Inflammatory macrophage treated with lipopolysaccharide for 4 hours (primary cell): ENCODE measurements at regions not wholly inside any gene's neighbourhood (a gene's known extent, or its start where the extent isn't known, plus 50 kb on each side); places are given as distances from the start of the nearest gene placed in this dataset.

Source experiments
- DNase-seq: peaks from one replicate; pipeline ENCODE4 v3.0.0-alpha.2; 2020

DNA sequence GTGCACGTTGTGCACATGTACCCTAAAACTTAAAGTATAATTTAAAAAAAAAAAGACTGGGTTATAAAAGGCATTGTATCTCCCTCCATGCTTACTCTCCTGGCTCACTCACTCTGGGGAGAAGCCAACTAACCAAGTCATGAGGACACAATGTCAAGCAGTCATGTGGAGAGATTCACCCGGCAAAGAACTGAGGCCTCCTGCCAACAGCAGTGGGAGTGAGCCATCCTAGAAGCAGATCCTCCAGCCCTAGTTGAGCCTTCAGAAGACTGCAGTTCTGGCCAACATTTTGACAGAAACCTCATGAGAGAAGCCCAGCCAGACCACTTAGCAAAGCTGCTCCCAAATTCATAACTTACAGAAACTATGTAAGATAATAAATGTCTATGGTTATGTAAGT is 521.7 kb upstream of the FZD8 start:
- DNase-seq, result no peak

DNA sequence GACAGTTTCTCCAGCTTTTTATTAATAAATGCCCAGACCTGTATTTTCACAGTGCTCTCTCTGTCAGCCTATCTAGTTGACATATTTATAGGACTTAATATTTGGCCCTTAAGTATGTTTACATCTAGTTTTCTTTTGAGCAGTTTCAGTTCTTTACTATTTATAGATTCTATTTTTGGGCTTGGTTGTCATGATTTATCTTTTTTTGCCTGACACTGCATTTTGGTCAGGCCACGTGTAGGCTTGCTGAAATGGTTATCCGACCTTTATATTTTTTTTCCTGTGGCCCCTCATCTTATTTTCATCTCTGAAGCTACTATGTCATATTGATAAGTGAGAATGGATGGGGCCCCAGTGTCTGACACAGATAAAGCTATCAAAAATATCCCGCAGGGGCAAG is 515.4 kb upstream of the FZD8 start:
- no peak for DNase-seq

DNA sequence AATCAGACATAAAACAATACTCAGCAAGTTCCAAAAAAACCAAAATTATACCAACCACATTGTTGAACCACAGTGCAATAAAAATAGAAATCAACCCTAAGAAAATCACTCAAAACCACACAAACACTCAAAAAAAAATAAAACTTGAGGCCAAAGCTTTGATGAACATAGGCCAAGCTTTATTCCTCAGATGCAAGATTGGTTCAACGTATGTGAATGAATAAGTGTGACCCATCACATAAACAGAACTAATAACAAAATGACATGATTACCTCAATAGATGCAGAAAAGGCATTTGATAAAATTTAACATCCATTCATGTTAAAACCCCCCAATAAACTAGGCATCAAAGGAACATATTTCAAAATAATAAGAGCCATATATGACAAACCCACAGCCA is 506.1 kb upstream of the FZD8 start:
- no peak for DNase-seq

DNA sequence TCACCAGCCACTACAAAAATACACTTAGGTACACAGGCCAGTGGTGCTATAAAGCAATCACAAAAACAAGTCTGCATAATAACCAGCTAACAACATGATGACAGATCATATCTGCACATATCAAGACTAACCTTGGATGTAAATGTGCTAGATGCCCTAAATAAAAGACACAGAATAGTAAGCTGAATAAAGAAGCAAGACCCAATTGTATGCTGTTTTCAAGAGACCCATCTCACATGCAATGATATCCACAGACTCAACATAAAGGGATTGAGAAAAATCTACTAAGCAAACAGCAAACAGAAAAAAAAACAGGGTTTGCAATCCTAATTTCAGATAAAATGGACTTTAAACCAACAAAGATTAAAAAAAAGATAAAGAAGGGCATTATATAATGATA is 505.4 kb upstream of the FZD8 start:
- DNase-seq, result no peak

DNA sequence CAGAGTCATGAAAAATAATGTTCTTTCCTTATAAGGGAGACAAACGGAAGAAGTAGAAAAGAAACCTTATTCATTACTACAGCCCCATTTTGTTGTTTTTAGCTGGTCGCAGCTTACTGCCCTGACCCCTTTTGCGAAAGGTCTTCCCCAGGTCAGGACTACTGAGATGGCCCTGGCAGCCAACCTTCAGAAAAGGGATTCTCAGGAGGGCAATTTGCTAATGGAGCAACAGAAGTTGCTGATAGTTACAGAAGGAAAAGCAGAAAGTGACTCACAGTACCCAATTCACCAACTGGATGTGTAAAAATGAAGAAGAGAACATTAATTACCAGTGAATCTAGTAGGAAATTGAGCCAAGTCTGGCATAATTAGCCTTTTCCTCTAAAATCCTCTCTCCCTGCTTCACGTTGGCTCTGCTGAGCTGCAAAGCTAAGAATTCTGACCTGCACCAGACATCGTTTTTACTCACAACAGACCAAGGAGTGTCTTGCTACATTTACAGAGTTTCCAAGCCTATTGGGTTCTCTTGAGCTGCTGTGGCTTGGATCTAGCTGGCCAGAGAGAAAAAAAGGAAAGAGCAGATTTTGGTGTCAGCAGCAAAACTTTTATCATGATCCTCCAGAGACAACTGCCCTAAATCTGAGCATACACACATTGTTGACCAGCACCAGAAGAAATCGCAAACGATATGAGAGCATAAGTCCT is 499.9 kb upstream of the FZD8 start:
- DNase-seq, result no peak

DNA sequence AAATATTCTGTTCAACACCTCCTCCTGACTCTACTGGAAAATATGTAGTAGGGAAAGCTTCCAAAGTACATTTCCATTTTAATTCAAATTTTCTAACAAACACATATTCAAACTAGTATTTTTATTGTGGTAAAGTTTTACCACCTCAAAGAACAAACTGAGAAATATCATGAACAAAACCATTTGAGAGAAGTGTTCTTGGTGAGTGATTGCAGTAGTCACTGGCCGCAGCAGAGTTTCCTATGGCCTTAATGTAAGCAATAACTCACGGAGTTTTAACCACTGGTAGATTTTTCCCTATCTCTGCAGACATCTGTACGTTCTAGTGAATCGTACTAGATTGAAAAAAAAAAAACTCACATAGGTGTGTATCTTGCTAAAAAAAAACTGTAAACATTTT is 487.0 kb upstream of the FZD8 start:
- no peak for DNase-seq

DNA sequence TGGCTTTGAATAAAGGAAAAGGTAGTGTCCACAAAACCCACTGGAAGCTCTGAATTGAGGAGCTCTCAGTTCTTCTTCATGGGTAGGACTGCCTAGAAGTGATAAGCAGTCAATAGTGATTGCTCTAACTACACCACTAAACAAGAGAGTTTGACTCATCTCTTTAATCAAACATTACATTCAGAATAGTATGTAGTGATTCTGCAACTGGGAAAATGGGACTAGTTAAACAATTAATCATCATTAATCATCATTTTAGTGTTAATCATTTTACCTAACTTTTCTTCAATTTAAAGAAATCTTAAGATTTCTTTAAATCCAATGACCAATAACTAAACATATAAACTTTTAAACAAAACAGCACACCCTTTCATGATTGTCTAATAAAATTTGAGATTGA is 484.0 kb upstream of the FZD8 start:
- DNase-seq, result no peak

DNA sequence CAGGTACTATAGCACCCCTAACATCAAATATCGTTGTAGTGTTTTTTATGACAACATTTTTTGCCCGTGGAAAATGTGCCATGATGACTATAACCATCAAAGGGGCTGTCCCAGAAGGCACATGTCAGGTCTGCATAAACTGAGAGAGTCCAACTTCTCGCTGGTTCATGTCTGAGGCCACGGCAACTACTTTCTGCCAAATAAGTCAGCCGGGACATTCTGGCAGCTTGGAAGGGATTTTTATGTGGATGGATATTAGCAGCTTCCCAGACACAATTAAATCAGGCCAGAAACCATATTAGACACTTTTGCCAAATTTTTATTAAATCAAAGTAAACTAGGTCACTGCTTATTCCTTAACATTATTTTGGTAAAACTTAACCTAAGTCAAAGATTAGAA is 477.4 kb upstream of the FZD8 start:
- no peak for DNase-seq

DNA sequence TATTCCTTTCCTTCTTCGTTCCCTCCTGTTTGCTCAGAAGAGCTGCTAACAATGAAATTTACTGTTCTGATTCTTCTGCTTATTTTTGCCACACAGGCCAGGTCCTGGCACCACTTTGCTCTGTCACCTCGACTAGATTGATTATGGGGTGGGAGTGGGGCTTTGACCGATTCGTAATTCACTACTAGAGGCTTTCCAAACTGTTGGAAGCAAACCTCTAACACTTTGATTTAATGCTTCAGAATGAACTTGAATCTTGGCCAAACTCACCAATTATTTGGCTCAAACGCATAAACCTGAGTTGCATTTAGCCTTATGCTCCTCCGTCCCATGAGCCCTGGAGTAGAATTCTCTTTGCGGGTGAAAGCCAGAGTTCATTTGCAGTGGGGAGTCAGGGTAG is 476.2 kb upstream of the FZD8 start:
- no peak for DNase-seq

DNA sequence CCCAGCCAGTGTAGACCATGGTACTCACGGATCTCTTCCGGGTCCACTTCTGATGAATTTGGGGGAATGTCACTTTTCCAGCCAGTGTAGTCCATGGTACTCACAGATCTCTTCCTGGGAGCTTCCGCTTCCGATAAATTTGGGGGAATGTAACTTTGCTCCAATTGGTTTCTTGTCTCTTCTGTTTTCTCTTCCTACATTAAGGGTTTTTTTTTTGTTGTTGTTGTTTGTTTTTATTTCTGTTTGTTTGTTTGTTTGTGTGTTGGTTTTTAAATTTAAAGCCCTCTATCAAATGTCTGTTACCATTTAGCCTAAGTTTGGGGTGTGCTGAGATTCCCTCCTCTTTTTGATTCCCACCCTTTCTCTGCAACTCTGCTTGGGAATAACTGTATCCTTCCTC is 475.8 kb upstream of the FZD8 start:
- DNase-seq, result no peak

DNA sequence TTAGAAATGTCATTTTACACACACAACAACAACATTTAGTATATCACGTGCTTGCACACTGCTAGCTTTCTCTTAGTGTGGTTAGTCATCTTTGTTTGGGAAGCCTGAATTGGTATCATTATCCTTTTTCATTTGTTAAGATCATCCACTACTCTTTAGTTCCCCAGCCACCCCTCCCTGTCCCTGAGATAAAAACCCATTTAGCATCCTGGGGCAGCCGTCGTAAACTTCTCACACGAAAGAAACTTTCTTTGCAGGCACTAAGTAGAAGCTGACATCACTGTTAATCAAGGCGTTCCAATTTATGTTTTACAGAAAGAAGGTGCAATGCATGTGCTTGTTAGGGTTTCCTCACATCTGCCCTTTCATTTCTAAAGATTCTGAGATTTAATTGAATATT is 475.1 kb upstream of the FZD8 start:
- DNase-seq, result no peak

DNA sequence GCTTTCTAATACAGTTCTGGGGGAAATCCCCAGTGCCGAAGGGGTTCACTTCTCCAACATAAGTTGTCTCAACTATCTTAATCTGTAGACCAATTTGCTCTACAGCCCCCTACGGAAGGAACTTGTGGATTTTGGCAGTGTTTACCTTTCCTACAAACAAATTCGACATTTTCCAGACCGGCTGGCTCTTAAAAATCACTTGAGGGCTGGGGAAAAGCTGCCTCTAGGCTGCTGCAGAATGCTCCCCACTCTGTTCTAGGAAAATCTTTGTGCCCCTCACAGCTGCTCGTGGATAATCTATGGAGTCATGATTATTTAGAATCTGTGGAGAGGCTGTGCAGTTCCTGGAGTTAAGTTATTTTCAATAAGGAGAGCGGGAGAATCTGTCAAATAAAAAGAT is 474.6 kb upstream of the FZD8 start:
- no peak for DNase-seq

DNA sequence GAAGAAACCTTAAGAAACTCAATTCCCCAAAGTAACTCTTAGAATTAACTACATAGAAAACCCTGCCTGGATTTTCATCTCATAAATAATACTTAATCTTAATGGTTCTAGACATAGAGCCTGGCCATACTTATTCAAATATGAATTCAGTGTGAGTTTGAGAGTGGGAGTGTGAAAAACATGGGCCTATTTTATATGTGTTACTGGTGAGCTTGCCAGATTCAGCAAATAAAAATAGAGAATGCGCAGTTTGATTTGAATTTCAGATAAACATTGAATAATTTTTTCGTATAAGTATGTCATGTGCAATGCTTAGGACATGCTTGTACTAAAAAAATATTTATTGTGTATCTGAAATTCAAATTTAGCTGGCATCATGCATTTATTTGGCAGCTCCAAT is 473.9 kb upstream of the FZD8 start:
- no peak for DNase-seq

DNA sequence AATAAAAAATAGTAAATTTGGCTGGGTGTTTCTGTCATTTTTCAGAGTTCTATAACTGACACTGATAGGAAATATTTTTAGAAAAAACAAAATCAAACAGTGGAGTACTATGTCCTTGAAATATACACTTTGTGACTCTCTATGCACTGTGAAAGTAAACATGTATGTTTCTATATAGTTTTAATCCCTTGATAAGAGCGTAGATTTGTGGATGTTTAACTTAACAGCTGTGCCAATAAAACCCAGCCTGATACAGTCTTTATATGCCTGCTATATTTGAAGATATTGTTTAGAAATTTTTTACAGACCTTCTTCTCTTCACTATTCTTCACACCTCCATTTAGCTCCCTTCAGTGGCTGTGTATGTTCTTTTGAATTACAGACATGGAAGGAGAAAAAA is 473.3 kb upstream of the FZD8 start:
- DNase-seq, result no peak

DNA sequence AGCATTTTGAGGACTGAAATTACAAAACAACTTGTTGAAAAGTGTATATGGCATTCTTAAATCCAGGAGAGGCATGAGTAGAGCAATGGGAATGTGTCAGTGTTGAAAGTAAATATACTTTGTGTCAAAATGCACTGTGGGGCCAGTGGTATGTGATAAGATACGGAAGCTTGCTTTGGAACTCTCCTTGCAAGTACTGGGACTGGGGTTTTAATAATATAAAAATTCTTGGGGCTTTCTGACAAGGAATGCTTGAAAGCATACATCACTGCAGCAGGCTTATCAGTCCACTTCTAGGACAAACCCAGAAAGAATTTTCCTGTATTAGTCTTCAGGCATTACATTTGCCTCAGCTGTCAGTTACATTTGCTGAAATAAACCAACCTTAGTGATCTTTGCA is 472.8 kb upstream of the FZD8 start:
- DNase-seq, result no peak

DNA sequence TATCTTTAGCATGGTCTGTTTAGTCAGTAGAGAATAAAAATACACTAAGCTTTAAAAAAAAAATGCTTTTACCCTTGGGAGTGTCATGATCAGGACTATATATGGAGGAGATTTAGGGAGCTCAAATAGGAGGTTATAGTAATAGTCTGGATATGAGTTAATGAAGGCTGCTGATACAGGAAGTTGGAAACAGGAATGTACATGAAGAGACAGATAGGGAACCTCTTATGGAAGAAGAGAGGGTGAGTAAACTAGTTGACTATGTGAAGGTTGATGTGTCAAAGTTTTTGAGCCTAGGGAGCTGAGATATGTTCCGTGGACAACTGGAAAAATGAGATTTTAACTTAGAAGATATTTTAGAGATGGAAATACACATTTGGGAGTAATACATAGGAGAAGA is 472.0 kb upstream of the FZD8 start:
- DNase-seq, result no peak

DNA sequence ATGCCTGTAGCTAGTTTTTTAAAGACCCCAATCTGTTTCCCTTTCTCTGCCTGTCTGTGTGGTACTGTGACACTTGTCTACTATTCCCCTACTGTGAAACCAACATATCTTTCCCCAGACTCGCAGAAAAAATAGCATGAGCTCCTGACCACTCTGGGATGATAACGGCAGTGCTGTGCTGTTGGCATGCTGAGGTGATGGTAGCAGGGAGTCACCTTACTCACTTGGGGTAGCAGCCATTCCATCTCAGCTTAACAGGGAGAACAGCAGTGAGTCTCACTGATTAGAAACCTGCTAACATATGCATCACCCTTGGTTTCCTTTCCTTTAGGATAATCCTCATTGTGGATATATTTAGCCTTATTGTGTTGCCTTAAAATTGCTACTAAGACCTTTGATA is 469.6 kb upstream of the FZD8 start:
- DNase-seq, result no peak

DNA sequence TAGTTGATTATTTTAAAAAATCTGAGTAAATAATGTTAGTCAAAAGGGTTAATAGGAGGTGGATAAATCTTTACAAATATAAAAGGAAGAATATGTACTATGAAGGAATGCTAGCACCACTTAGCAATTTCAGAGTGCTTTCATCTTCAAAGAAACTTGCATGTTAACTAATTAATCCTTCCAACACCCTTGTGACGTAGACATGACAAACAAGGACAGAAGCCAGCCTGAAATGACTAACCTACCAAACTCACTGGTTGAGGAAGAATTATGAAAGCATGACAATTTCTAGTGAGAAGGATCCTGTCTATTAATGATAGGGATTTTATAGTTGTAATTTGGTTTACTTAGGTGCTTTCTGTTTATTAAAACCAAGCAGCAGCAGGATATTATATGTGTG is 468.0 kb upstream of the FZD8 start:
- DNase-seq, result no peak

DNA sequence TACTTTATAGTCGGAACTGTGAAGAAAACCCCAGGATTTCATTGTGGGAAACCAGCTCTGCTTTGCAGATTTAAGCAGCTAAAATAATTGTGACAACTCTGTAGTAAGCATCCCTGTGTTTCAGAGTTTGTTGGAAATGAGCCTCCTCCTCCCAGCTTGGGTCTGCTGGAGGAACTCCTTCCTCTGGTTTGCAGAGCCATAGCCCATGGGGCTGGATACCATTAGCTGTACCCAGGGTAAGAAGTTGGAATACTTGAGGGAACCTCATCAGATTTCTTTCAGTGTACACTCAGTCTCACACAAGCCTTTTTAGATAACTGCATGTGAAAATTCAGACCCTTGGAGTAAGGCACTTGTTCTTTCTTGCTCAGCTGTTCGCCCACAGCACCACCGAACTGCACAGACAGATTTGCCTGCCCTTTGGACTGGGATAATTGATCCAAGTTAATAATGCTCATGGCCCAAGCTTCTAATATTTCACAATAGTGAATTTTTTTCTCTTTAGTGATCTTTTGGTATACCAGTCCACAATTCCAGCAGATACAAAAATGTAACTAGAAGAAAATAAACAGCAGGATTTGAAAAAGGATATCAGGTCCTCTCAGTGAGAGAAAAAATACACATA is 467.4 kb upstream of the FZD8 start:
- DNase-seq, result no peak

DNA sequence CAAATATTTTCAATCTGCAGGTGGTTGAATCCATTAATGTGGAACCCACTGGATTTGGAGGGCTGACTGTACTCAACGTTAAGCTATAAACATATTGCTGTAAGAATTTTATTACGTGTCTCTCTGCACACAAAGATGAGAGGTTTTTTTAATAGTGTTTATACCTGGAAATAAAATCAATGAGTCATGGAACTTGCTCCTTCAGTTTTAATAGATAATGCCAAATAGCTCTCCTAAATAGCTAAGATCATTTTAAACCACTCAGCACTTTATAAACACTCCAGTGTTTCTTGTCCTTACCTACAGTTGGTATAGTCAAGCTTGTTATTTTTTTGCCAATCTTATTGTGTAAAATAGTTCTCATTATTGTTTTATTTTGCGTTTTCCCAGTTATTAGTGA is 455.6 kb upstream of the FZD8 start:
- no peak for DNase-seq

DNA sequence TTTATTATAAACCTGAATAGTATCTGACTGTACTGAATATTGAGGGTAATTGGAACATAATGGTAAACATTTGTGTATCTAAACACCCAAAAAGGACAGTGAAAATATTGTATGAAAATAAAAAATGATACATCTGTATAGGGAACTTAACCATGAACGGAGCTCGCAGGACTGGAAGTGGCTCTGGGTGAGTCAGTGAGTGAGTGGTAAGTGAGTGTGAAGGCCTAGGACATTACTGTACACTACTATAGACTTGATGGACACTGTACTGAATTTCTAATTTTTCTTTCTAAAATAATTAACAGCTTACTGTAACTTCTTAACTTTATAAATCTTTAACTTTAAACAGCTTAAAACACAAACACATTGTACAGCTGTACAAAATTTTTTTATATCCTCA is 454.5 kb upstream of the FZD8 start:
- DNase-seq, result no peak

DNA sequence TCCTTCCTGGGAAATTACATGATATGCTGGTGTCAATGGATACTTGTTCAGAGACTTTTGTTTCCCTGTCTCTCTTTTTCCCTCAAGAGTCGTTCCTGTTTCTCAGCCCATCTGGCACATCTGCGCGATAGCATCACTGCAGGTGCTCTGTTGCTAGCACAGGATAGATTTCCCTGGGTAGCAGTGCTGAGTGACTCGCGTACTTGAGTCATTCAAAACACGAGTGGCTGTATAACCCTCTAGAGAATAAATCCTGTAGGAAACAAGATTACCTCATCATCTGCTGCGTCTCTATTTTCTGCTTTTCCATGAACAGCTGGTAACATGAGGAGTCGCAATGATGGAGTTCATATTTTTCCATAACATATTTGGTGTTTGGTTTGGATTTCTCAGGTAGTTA is 452.0 kb upstream of the FZD8 start:
- no peak for DNase-seq

DNA sequence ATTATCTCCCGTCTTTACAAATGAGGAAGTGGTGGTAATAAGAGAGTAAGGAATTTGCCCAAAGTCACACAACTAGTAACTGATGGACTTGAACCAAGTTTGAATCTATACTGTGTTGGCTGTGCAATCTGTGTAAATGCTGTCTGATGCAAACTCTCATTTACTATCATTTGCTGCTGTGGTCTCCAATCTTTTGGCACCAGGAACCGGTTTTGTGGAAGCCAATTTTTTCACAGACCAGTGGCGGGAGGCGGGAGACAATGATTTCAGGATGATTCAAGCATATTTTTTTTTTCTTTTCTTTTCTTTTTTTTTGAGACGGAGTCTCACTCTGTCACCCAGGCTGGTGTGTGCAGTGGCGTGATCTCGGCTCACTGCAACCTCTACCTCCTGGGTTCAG is 450.0 kb upstream of the FZD8 start:
- DNase-seq, result no peak

DNA sequence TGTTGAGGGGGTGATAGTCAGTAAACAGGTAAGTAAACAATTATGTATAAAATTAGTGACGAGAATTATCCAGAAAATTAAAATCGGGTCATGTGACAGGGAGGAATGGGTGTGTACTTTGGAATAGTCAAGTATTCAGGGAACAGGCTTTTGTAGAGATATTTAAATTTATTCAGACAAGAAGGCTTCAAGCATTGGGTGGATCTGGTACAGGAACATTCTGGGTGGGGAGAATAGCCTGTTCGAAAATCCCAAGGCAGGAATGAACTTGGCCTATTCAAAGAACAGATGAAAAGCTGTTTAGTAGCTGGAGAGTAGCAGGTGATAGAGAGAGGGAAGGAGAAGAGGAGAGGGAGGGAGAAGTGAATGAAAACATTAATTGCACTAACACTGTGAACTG is 448.9 kb upstream of the FZD8 start:
- no peak for DNase-seq

DNA sequence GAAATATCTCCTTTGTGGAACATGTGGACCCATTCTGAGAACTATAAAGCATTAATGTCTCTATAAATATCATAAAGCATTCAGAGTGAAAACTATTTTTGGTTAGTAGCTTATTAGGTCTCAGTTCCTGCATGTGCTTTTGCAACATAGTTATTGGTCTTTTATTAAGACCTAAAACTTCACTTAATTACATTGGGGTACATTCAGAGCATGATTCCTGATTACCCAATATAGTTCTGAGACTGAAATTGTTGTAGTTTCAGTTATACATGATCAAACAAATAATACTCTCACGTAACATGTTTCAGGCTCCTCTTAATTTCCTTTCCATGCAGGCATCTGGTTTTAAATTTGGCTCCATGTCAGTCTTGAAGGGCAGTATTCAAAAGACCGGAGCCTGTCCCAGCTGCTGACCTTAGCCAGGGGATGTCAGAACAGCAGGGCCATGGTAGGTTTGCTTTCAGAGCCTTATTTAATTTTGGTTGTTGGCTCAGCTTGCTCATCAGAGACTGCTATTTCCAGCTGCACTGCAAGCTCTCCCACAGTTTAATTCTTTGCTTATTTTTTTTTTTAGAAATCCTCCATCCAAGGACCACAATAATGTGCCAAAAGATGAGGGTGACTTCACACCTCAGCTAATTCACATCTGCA is 447.8 kb upstream of the FZD8 start:
- no peak for DNase-seq
